H1 (cell line): ENCODE measurements at regions not wholly inside any gene's neighbourhood (a gene's known extent, or its start where the extent isn't known, plus 50 kb on each side); places are given as distances from the start of the nearest gene placed in this dataset.

ENCODE experiments used
- CTCF ChIA-PET: fragments of 300-600 bp; sonication (Branson Sonifier 250); formaldehyde crosslinking; loops from one replicate; lab custom pipeline; 2021; ENCODE audit not compliant: partially characterized antibody; lab: Charles Lee
- POLR2A ChIA-PET: fragments of 300-600 bp; sonication (Branson Sonifier 250); formaldehyde crosslinking; loops from one replicate; lab custom pipeline; 2021; ENCODE audit warnings: inconsistent platforms; ENCODE audit not compliant: partially characterized antibody; lab: Charles Lee
- DNase-seq, 2 experiments: peaks; one replicate each; pipeline versions ENCODE4 v3.0.0 to v3.0.0-alpha.2; 2010 to 2022; ENCODE audit warnings: low spot score in 2 of 2, low read depth in 1 of 2, mixed read lengths in 1 of 2
- FAIRE-seq: peaks from 2 replicates; lab custom pipeline; 2011; peaks lifted over from hg19 to GRCh38; lab: Jason Lieb, UNC
- H2AFZ ChIP-seq: 2 replicates; pipeline ENCODE4 v1.8.1; 2012; ENCODE audit warnings: low read length, inconsistent platforms
- H2AK5ac ChIP-seq: 2 replicates; pipeline ENCODE4 v1.6.1; 2013; ENCODE audit warnings: low read depth, low read length
- H2BK120ac ChIP-seq: replicated peaks from 2 replicates; pipeline ENCODE3; 2013; ENCODE audit warnings: low read depth, low read length, inconsistent platforms
- H2BK12ac ChIP-seq: 2 replicates; pipeline ENCODE4 v1.6.1; 2013; ENCODE audit warnings: low read depth, low read length
- H2BK15ac ChIP-seq: 2 replicates; pipeline ENCODE4 v1.6.1; 2013; ENCODE audit warnings: low read length
- H2BK20ac ChIP-seq: 2 replicates; pipeline ENCODE4 v1.6.1; 2013; ENCODE audit warnings: low read length
- H2BK5ac ChIP-seq: 2 replicates; pipeline ENCODE4 v1.6.1; 2013; ENCODE audit warnings: low read depth, low read length
- H3K14ac ChIP-seq: 2 replicates; pipeline ENCODE4 v1.6.1; 2013; ENCODE audit warnings: inconsistent platforms; ENCODE audit not compliant: insufficient read length
- H3K18ac ChIP-seq: 2 replicates; pipeline ENCODE4 v1.6.1; 2013; ENCODE audit warnings: low read length; ENCODE audit errors: extremely low read depth
- H3K23ac ChIP-seq: 2 replicates; pipeline ENCODE4 v1.6.1; 2013; ENCODE audit warnings: inconsistent platforms; ENCODE audit not compliant: insufficient read length
- H3K23me2 ChIP-seq: 2 replicates; pipeline ENCODE4 v1.6.1; 2013; ENCODE audit warnings: low read depth, low read length
- H3K27ac ChIP-seq: 2 replicates; pipeline ENCODE4 v1.6.1; 2011; ENCODE audit warnings: low read depth, low read length, inconsistent platforms
- H3K27me3 ChIP-seq, 4 experiments: replicated peaks in 1 of 4; 1 replicate in 1 of 4; 2 replicates in 3 of 4; pipeline versions ENCODE4 v1.6.1 to v1.8.1; 2011 to 2013; ENCODE audit warnings: low read length in 3 of 4, mild to moderate bottlenecking in 3 of 4, inconsistent platforms in 2 of 4, mixed read lengths in 2 of 4, moderate library complexity in 1 of 4; ENCODE audit not compliant: control insufficient read depth in 3 of 4, insufficient read depth in 3 of 4; ENCODE audit errors: extremely low read depth in 1 of 4
- H3K36me3 ChIP-seq, 4 experiments: 2 replicates each; pipeline versions ENCODE4 v1.6.1 to v1.8.1; 2011 to 2013; ENCODE audit warnings: mild to moderate bottlenecking in 4 of 4, low read length in 3 of 4, moderate library complexity in 2 of 4, control low read depth in 1 of 4, inconsistent platforms in 1 of 4; ENCODE audit not compliant: insufficient read depth in 4 of 4, control insufficient read depth in 2 of 4
- H3K4ac ChIP-seq: replicated peaks from 2 replicates; pipeline ENCODE3; 2013; ENCODE audit warnings: low read length, low read depth, mixed read lengths, inconsistent platforms; ENCODE audit not compliant: insufficient read length
- H3K4me1 ChIP-seq, 4 experiments: replicated peaks in 1 of 4; 1 replicate in 1 of 4; 2 replicates in 3 of 4; pipeline versions ENCODE4 v1.6.1 to v1.8.1; 2011 to 2013; ENCODE audit warnings: low read length in 3 of 4, inconsistent platforms in 2 of 4, mixed read lengths in 1 of 4; ENCODE audit not compliant: insufficient read depth in 4 of 4, control insufficient read depth in 3 of 4
- H3K4me2 ChIP-seq, 2 experiments: 2 replicates each; pipeline versions ENCODE4 v1.6.1 to v1.8.1; 2011 to 2013; ENCODE audit warnings: low read depth in 2 of 2, low read length in 2 of 2, control low read depth in 1 of 2, inconsistent platforms in 1 of 2, mild to moderate bottlenecking in 1 of 2; ENCODE audit not compliant: insufficient read depth in 1 of 2
- H3K4me3 ChIP-seq, 4 experiments: fragments of 200-600, 300-600 bp in 1 of 4; sonication (generic), shearing (Covaris generic), sonication (Bioruptor Twin) in 1 of 4; 2 replicates each; pipeline versions ENCODE4 v1.5.1 to v1.8.1; 2011 to 2016; ENCODE audit warnings: low read length in 4 of 4, low read depth in 3 of 4, control low read depth in 2 of 4, inconsistent platforms in 2 of 4, mild to moderate bottlenecking in 2 of 4, mixed read lengths in 1 of 4, moderate library complexity in 1 of 4; ENCODE audit not compliant: insufficient read depth in 2 of 4; ENCODE audit errors: extremely low read depth in 1 of 4
- H3K56ac ChIP-seq: replicated peaks from 2 replicates; pipeline ENCODE3; 2013; ENCODE audit warnings: low read depth, mild to moderate bottlenecking, mixed read lengths, low read length, inconsistent platforms; ENCODE audit not compliant: insufficient read length
- H3K79me1 ChIP-seq: 2 replicates; pipeline ENCODE4 v1.6.1; 2013; ENCODE audit warnings: low read depth, low read length, control low read depth
- H3K79me2 ChIP-seq, 2 experiments: 2 replicates each; pipeline versions ENCODE4 v1.6.1 to v1.8.1; 2012 to 2013; ENCODE audit warnings: low read length in 2 of 2, mild to moderate bottlenecking in 2 of 2, inconsistent platforms in 1 of 2; ENCODE audit not compliant: insufficient read depth in 2 of 2, control insufficient read depth in 1 of 2
- H3K9ac ChIP-seq, 4 experiments: replicated peaks in 1 of 4; 1 replicate in 1 of 4; 2 replicates in 3 of 4; pipeline versions ENCODE4 v1.6.1 to v1.8.1; 2011 to 2013; ENCODE audit warnings: low read depth in 3 of 4, low read length in 3 of 4, control low read depth in 2 of 4, mild to moderate bottlenecking in 2 of 4, moderate library complexity in 2 of 4, inconsistent platforms in 1 of 4; ENCODE audit errors: extremely low read depth in 1 of 4
- H3K9me3 ChIP-seq, 2 experiments: 2 replicates each; pipeline versions ENCODE4 v1.6.1 to v1.8.1; 2012 to 2013; ENCODE audit warnings: mild to moderate bottlenecking in 2 of 2, moderate library complexity in 2 of 2, control low read depth in 1 of 2, inconsistent platforms in 1 of 2, low read depth in 1 of 2, low read length in 1 of 2, mixed read lengths in 1 of 2; ENCODE audit not compliant: insufficient read depth in 2 of 2
- H4K20me1 ChIP-seq, 2 experiments: replicated peaks in 1 of 2; 2 replicates each; pipeline versions ENCODE3 to v1.8.1; 2011 to 2013; ENCODE audit warnings: inconsistent platforms in 2 of 2, low read length in 2 of 2, mild to moderate bottlenecking in 1 of 2; ENCODE audit not compliant: insufficient read depth in 2 of 2, control insufficient read depth in 1 of 2
- H4K5ac ChIP-seq: 2 replicates; pipeline ENCODE4 v1.6.1; 2013; ENCODE audit warnings: low read length, low read depth, mixed read lengths, inconsistent platforms; ENCODE audit not compliant: insufficient read length
- H4K8ac ChIP-seq: 2 replicates; pipeline ENCODE4 v1.8.0; 2013; ENCODE audit warnings: mild to moderate bottlenecking, moderate library complexity, low read length, inconsistent platforms; ENCODE audit not compliant: insufficient read depth; ENCODE audit errors: extremely low read depth
- H4K91ac ChIP-seq: replicated peaks from 2 replicates; pipeline ENCODE3; 2013; ENCODE audit warnings: low read length, mixed read lengths, inconsistent platforms; ENCODE audit not compliant: insufficient read length
- CEBPB ChIP-seq: IDR thresholded peaks from 2 replicates; pipeline ENCODE4 v1.6.1; 2012; ENCODE audit warnings: low read depth, low read length
- CHD1 ChIP-seq: IDR thresholded peaks from 2 replicates; pipeline ENCODE4 v1.6.1; 2012; ENCODE audit warnings: low read depth, low read length, improper control_type of control experiment
- CHD2 ChIP-seq: IDR thresholded peaks from 2 replicates; pipeline ENCODE4 v1.6.1; 2012; ENCODE audit warnings: low read length, improper control_type of control experiment
- E2F6 ChIP-seq: IDR thresholded peaks from 2 replicates; pipeline ENCODE4 v1.6.1; 2012; ENCODE audit warnings: inconsistent platforms
- EP300 ChIP-seq, 2 experiments: IDR thresholded peaks; 1 replicate in 1 of 2; 2 replicates in 1 of 2; pipeline ENCODE4 v1.6.1; 2011 to 2012; ENCODE audit warnings: low read depth in 2 of 2, low read length in 2 of 2, mild to moderate bottlenecking in 2 of 2, borderline replicate concordance in 1 of 2, inconsistent platforms in 1 of 2, moderate library complexity in 1 of 2
- EZH2 ChIP-seq: fragments of 200-600 bp; sonication (generic); IDR thresholded peaks from 2 replicates; pipeline ENCODE4 v1.7.1; 2012; ENCODE audit warnings: low read depth, mild to moderate bottlenecking, moderate library complexity, low read length, inconsistent platforms; ENCODE audit not compliant: severe bottlenecking
- GTF2F1 ChIP-seq: IDR thresholded peaks from 2 replicates; pipeline ENCODE4 v1.6.1; 2012; ENCODE audit warnings: low read depth, low read length, improper control_type of control experiment, borderline replicate concordance
- JUND ChIP-seq: IDR thresholded peaks from 2 replicates; pipeline ENCODE4 v1.6.1; 2011; ENCODE audit warnings: mild to moderate bottlenecking, improper control_type of control experiment, low read length
- RBBP5 ChIP-seq: IDR thresholded peaks from 2 replicates; pipeline ENCODE4 v1.7.1; 2012; ENCODE audit warnings: low read depth, mild to moderate bottlenecking, inconsistent platforms, low read length, moderate library complexity, borderline replicate concordance
- SP2 ChIP-seq: IDR thresholded peaks from 2 replicates; pipeline ENCODE4 v1.6.1; 2012; ENCODE audit warnings: mild to moderate bottlenecking, low read length, inconsistent platforms
- WGBS, 2 experiments: shearing (Covaris generic) in 1 of 2; methylation state at CpG; one replicate each; pipeline versions ENCODE4 v1.1.6 to v1.1.7; 2013 to 2015; ENCODE audit warnings: low lambda C conversion rate in 2 of 2, mixed read lengths in 2 of 2, inconsistent platforms in 1 of 2, low coverage in 1 of 2, missing lambda C conversion rate in 1 of 2; ENCODE audit not compliant: insufficient replicate concordance in 2 of 2, insufficient coverage in 1 of 2, insufficient read length in 1 of 2; ENCODE audit errors: extremely low coverage in 1 of 2, missing lambda C conversion rate in 1 of 2; 5-methylcytosine and 5-hydroxymethylcytosine counted together
- TF ChIP-seq, protein P1 (sequence below): IDR thresholded peaks from 2 replicates; pipeline ENCODE4 v1.6.1; 2011; ENCODE audit warnings: low read length, improper control_type of control experiment

DNA sequence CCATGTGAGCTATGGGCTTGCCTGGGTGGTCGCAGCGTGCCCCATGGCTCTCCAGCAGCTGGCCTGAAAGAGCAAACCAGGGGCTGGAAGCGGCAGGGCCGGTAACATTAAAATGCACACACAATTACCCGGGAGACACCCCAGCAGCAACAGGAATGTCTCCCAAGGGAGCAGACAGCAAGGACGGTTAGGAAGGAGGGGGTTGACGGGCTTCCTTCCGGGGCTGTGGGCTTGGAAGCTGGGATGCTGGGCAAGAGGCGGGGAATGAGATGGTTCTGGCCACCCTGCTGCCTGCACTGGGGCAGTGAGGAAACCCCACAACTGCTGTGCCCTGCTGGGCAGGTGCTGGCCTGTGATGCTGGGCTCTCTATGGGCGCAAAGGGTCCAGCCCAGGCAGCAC is 71.8 kb upstream of the ADAMTS2 start:
- Histone ChIP-seq H3K36me3 (no peaks in the 10 kb centered on the region), H4K20me1 (no peaks in the 10 kb centered on the region), H2BK5ac (no peak overlapping the region), H3K56ac (no peak overlapping the region), H4K91ac (no peak overlapping the region), H2AK5ac (no peak overlapping the region), H3K79me1 (no peaks in the 10 kb centered on the region), H3K4ac (no peak overlapping the region), H3K79me2 (no peaks in the 10 kb centered on the region), H3K27me3 (no peaks in the 10 kb centered on the region; a peak in 1 of 7 replicates), H3K23me2 (no peaks in the 10 kb centered on the region), H3K14ac (no peak overlapping the region), H3K4me1 (no peaks in the 10 kb centered on the region), H3K18ac (no peak overlapping the region), H3K27ac (no peak overlapping the region), H3K4me2 (no peak overlapping the region), H3K9me3 (peaks cover 0 to 4% of the 10 kb centered on the region in 2 experiments; a peak in 1 of 4 replicates), H2BK120ac (no peak overlapping the region), H4K5ac (no peak overlapping the region), H2AFZ (no peak overlapping the region), H2BK20ac (no peak overlapping the region), H4K8ac (no peak overlapping the region), H3K9ac (no peak overlapping the region), H3K4me3 (no peak overlapping the region), H2BK15ac (no peak overlapping the region), H3K23ac (no peak overlapping the region), H2BK12ac (no peak overlapping the region)
- DNase-seq, result no peak
- 89% methylated on average over 10 of the region's 10 CpGs; no CpG with 5 or more reads in 1 of the 2 experiments for WGBS, 2 experiments
- TF ChIP-seq CHD1, result no peak
- TF ChIP-seq CHD2, result no peak
- no peak for TF ChIP-seq EP300 (IDR thresholded peaks at IDR 0.05; ENCODE audit: borderline replicate concordance in 1 of 2, low read depth in 2 of 2, low read length in 2 of 2)
- TF ChIP-seq EZH2, result no peak
- no peak for TF ChIP-seq CEBPB
- no peak for TF ChIP-seq SP2
- no peak for TF ChIP-seq GTF2F1
- TF ChIP-seq RBBP5, result no peak
- TF ChIP-seq, protein P1, sequence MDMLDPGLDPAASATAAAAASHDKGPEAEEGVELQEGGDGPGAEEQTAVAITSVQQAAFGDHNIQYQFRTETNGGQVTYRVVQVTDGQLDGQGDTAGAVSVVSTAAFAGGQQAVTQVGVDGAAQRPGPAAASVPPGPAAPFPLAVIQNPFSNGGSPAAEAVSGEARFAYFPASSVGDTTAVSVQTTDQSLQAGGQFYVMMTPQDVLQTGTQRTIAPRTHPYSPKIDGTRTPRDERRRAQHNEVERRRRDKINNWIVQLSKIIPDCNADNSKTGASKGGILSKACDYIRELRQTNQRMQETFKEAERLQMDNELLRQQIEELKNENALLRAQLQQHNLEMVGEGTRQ, result no peak
- no peak for TF ChIP-seq E2F6
- TF ChIP-seq JUND, result no peak
- no peak for FAIRE-seq
- ChIA-PET POLR2A (no interaction called here), CTCF (no interaction called here)
